IMR-90 (cell line): ENCODE measurements at regions not wholly inside any gene's neighbourhood (a gene's known extent, or its start where the extent isn't known, plus 50 kb on each side); places are given as distances from the start of the nearest gene placed in this dataset.

Experiments used
- ATAC-seq: fragments of 200-7000 bp; cut with Tn5 transposase; 2 replicates; pipeline ENCODE4 v1.9.1; 2020; ENCODE audit warnings: low read depth, mild to moderate bottlenecking, moderate library complexity
- BruUV-seq: library from RNA; stranded (reverse); fragments of 400-500 nt; replicated peaks from 2 replicates; lab custom pipeline; 2021; lab: Mats Ljungman, UMichigan
- CTCF ChIA-PET: fragments of 300-600 bp; formaldehyde crosslinking; extraction: SDS; loops from one replicate; lab custom pipeline; 2021; ENCODE audit warnings: antibody characterized with exemption; lab: Yijun Ruan, JAX
- POLR2A ChIA-PET: fragments of 300-600 bp; sonication (Branson Sonifier 250); formaldehyde crosslinking; loops from one replicate; lab custom pipeline; 2022; ENCODE audit warnings: antibody characterized with exemption; ENCODE audit not compliant: unreplicated experiment; lab: Charles Lee
- DNase-seq: peaks from one replicate; pipeline ENCODE4 v3.0.0; 2013
- H2AFZ ChIP-seq: replicated peaks from 2 replicates; pipeline ENCODE3; 2013; ENCODE audit warnings: low read length, mild to moderate bottlenecking; ENCODE audit not compliant: poor library complexity
- H2AK5ac ChIP-seq: 2 replicates; pipeline ENCODE4 v1.6.1; 2013; ENCODE audit warnings: low read depth, low read length, inconsistent platforms
- H2AK9ac ChIP-seq: replicated peaks from 2 replicates; pipeline ENCODE3; 2013; ENCODE audit warnings: mild to moderate bottlenecking, low read depth, low read length, moderate library complexity; ENCODE audit not compliant: poor library complexity
- H2BK120ac ChIP-seq: 2 replicates; pipeline ENCODE4 v1.6.1; 2013; ENCODE audit warnings: low read depth, low read length, inconsistent platforms
- H2BK15ac ChIP-seq: 3 replicates; pipeline ENCODE4 v1.6.1; 2013; ENCODE audit warnings: low read depth, low read length, inconsistent platforms
- H2BK20ac ChIP-seq: 2 replicates; pipeline ENCODE4 v1.6.1; 2013; ENCODE audit warnings: low read depth, mild to moderate bottlenecking, inconsistent platforms, low read length, moderate library complexity
- H2BK5ac ChIP-seq: 2 replicates; pipeline ENCODE4 v1.6.1; 2013; ENCODE audit warnings: mild to moderate bottlenecking, low read depth, low read length, inconsistent platforms; ENCODE audit not compliant: poor library complexity, severe bottlenecking
- H3K14ac ChIP-seq: replicated peaks from 2 replicates; pipeline ENCODE4 v1.6.1; 2013; ENCODE audit warnings: low read depth, low read length, inconsistent platforms
- H3K18ac ChIP-seq: 2 replicates; pipeline ENCODE4 v1.6.1; 2013; ENCODE audit warnings: low read depth, low read length, control low read depth
- H3K23ac ChIP-seq: 2 replicates; pipeline ENCODE4 v1.6.1; 2013; ENCODE audit warnings: low read depth, low read length, inconsistent platforms
- H3K27ac ChIP-seq: 2 replicates; pipeline ENCODE4 v1.5.1; 2013; ENCODE audit warnings: mild to moderate bottlenecking, control low read depth, low read length; ENCODE audit not compliant: insufficient read depth
- H3K27me3 ChIP-seq: 2 replicates; pipeline ENCODE4 v1.6.1; 2013; ENCODE audit warnings: low read length; ENCODE audit not compliant: control insufficient read depth, insufficient read depth
- H3K36me3 ChIP-seq: 2 replicates; pipeline ENCODE4 v1.6.1; 2013; ENCODE audit warnings: low read length, mixed read lengths; ENCODE audit not compliant: control insufficient read depth, insufficient read depth
- H3K4ac ChIP-seq: 2 replicates; pipeline ENCODE4 v1.6.1; 2013; ENCODE audit warnings: low read depth, low read length, inconsistent platforms
- H3K4me1 ChIP-seq: 2 replicates; pipeline ENCODE4 v1.6.1; 2013; ENCODE audit warnings: low read length, mixed read lengths; ENCODE audit not compliant: control insufficient read depth, insufficient read depth
- H3K4me2 ChIP-seq: 2 replicates; pipeline ENCODE4 v1.6.1; 2013; ENCODE audit warnings: low read depth, mild to moderate bottlenecking, control low read depth, low read length, moderate library complexity
- H3K4me3 ChIP-seq: 2 replicates; pipeline ENCODE4 v1.5.1; 2013; ENCODE audit warnings: low read depth, mild to moderate bottlenecking, control low read depth, low read length, moderate library complexity; ENCODE audit not compliant: insufficient read depth
- H3K56ac ChIP-seq: 2 replicates; pipeline ENCODE4 v1.6.1; 2013; ENCODE audit warnings: low read length, inconsistent platforms; ENCODE audit not compliant: insufficient read depth; ENCODE audit errors: extremely low read depth
- H3K79me1 ChIP-seq, 2 experiments: 2 replicates each; pipeline ENCODE4 v1.6.1; 2013; ENCODE audit warnings: low read length in 2 of 2, inconsistent platforms in 1 of 2, low read depth in 1 of 2
- H3K9ac ChIP-seq: 2 replicates; pipeline ENCODE4 v1.6.1; 2013; ENCODE audit warnings: low read depth, low read length, control low read depth
- H3K9me1 ChIP-seq: 2 replicates; pipeline ENCODE4 v1.6.1; 2013; ENCODE audit warnings: low read length, inconsistent platforms; ENCODE audit not compliant: insufficient read depth
- H3K9me3 ChIP-seq: 2 replicates; pipeline ENCODE4 v1.6.1; 2013; ENCODE audit warnings: low read length; ENCODE audit not compliant: control insufficient read depth, insufficient read depth
- H4K20me1 ChIP-seq: 2 replicates; pipeline ENCODE4 v1.6.1; 2013; ENCODE audit warnings: low read length, inconsistent platforms; ENCODE audit not compliant: insufficient read depth
- H4K5ac ChIP-seq: 2 replicates; pipeline ENCODE4 v1.6.1; 2013; ENCODE audit warnings: mild to moderate bottlenecking, low read depth, low read length, control low read depth
- H4K8ac ChIP-seq, 2 experiments: 2 replicates each; pipeline ENCODE4 v1.6.1; 2013; ENCODE audit warnings: low read depth in 2 of 2, low read length in 2 of 2, control low read depth in 1 of 2, inconsistent platforms in 1 of 2
- H4K91ac ChIP-seq: 2 replicates; pipeline ENCODE4 v1.6.1; 2013; ENCODE audit warnings: low read depth, low read length, inconsistent platforms; ENCODE audit not compliant: insufficient read depth
- CHD1 ChIP-seq: IDR thresholded peaks from 2 replicates; pipeline ENCODE4 v1.6.1; 2012; ENCODE audit warnings: low read depth, low read length, improper control_type of control experiment
- MAFK ChIP-seq: IDR thresholded peaks from 2 replicates; pipeline ENCODE4 v1.6.1; 2012; ENCODE audit warnings: low read depth, low read length, improper control_type of control experiment
- MAZ ChIP-seq: IDR thresholded peaks from 2 replicates; pipeline ENCODE4 v1.6.1; 2012; ENCODE audit warnings: low read depth, mild to moderate bottlenecking, low read length, improper control_type of control experiment, moderate library complexity, borderline replicate concordance
- WGBS, 2 experiments: methylation state at CpG; one replicate each; pipeline versions ENCODE4 v1.1.5 to v1.1.7; 2013; ENCODE audit warnings: missing lambda C conversion rate in 2 of 2; ENCODE audit not compliant: insufficient read length in 1 of 2; ENCODE audit errors: extremely low coverage in 2 of 2; 5-methylcytosine and 5-hydroxymethylcytosine counted together
- dilution Hi-C: fragments of 300-500 bp; cut with HindIII; formaldehyde crosslinking; loops from one replicate; pipeline ENCODE4 v1.14.3; 2018; ENCODE audit warnings: low sequenced_read_pairs; ENCODE audit not compliant: unreplicated experiment
- in situ Hi-C: fragments of 300-500 bp; cut with MboI; formaldehyde crosslinking; loops from 3 replicates; pipeline ENCODE4 v1.14.3; 2019; ENCODE audit warnings: low sequenced_read_pairs, inconsistent platforms, mixed read lengths
- intact Hi-C: fragments of 100-400 bp; cut with micrococcal nuclease; formaldehyde crosslinking; loops from 2 replicates; pipeline ENCODE4 v1.10.0; 2022
- TF ChIP-seq, protein P1 (sequence below): conservative IDR thresholded peaks from 2 replicates; pipeline ENCODE4 v1.5.1; 2012; ENCODE audit warnings: mild to moderate bottlenecking, low read depth, low read length, improper control_type of control experiment

DNA sequence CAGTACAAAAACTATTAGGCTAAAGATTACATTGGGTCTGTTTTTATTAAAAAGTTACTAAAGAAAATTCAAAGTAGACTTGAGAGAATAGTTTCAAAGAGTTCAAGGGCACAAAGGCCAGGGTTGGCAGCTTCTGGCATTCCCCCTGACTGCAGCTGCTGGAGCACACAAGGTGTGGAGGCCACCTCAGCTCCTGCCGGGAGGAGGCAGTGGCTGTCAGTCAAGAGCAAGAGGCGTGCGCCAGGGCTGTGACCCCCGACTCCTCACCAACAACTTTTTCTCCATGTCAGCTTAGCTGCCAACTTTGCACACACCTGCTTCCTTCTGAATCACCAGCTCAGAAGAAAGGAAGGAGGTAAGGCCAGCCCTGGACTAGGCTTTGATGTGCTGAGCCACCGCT lies 144.6 kb upstream of the PLXNA4 start:
- H2AFZ ChIP-seq: no peak overlapping the region
- no peak overlapping the region for H3K4ac ChIP-seq
- H3K4me1 ChIP-seq: no peaks in the 10 kb centered on the region
- no peaks in the 10 kb centered on the region for H3K79me1 ChIP-seq
- H4K20me1 ChIP-seq: no peaks in the 10 kb centered on the region
- no peak overlapping the region for H3K9ac ChIP-seq
- no peak overlapping the region for H2BK5ac ChIP-seq
- no peak overlapping the region for H4K8ac ChIP-seq
- ATAC-seq: no peak
- H3K36me3 ChIP-seq: no peaks in the 10 kb centered on the region
- ChIA-PET CTCF (interaction anchor here (0.6 kb wide), 1 partner anchor 514 kb away, joined by 6 read pairs; no protein-coding TSS in a partner anchor), POLR2A (no interaction called here)
- TF ChIP-seq CHD1: no peak
- TF ChIP-seq MAZ: no peak
- TF ChIP-seq, protein P1, sequence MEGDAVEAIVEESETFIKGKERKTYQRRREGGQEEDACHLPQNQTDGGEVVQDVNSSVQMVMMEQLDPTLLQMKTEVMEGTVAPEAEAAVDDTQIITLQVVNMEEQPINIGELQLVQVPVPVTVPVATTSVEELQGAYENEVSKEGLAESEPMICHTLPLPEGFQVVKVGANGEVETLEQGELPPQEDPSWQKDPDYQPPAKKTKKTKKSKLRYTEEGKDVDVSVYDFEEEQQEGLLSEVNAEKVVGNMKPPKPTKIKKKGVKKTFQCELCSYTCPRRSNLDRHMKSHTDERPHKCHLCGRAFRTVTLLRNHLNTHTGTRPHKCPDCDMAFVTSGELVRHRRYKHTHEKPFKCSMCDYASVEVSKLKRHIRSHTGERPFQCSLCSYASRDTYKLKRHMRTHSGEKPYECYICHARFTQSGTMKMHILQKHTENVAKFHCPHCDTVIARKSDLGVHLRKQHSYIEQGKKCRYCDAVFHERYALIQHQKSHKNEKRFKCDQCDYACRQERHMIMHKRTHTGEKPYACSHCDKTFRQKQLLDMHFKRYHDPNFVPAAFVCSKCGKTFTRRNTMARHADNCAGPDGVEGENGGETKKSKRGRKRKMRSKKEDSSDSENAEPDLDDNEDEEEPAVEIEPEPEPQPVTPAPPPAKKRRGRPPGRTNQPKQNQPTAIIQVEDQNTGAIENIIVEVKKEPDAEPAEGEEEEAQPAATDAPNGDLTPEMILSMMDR: no peak
- TF ChIP-seq MAFK: no peak
- H2BK120ac ChIP-seq: no peak overlapping the region
- peaks cover 2% of the 10 kb centered on the region for H3K9me3 ChIP-seq
- no peak overlapping the region for H3K27ac ChIP-seq
- no peak overlapping the region for H2AK5ac ChIP-seq
- no peak overlapping the region for H2BK20ac ChIP-seq
- H3K4me2 ChIP-seq: no peak overlapping the region
- H2AK9ac ChIP-seq: no peak overlapping the region
- H3K23ac ChIP-seq: no peak overlapping the region
- H4K5ac ChIP-seq: no peak overlapping the region
- dilution Hi-C loops: no loop called here
- no peak overlapping the region for H3K14ac ChIP-seq
- H3K4me3 ChIP-seq: no peak overlapping the region
- in situ Hi-C loops: loop anchor here (25.0 kb wide), 2 partner anchors 716 to 1291 kb away; no protein-coding TSS in a partner anchor
- DNase-seq: no peak
- H3K18ac ChIP-seq: no peak overlapping the region
- no peak overlapping the region for H4K91ac ChIP-seq
- peaks cover 5% of the 10 kb centered on the region; the same call in 1 of the 2 replicates for H3K27me3 ChIP-seq
- no peak overlapping the region for H2BK15ac ChIP-seq
- intact Hi-C loops: no loop called here
- H3K9me1 ChIP-seq: no peaks in the 10 kb centered on the region
- WGBS, 2 experiments: 82% methylated on average over 2 of the region's 5 CpGs; no CpG with 5 or more reads in 1 of the 2 experiments
- no TSS peak for BruUV-seq
- H3K56ac ChIP-seq: no peak overlapping the region
